GM12864 (cell line): ENCODE measurements at regions not wholly inside any gene's neighbourhood (a gene's known extent, or its start where the extent isn't known, plus 50 kb on each side); places are given as distances from the start of the nearest gene placed in this dataset.
"Not testable (repeated sequence)": the region's sequence is repeated elsewhere in the genome, so short reads cannot be mapped to it uniquely, and the experiment has no call there.

Experiments used
- DNase-seq: peaks from one replicate; pipeline ENCODE4 v3.0.0-alpha.2; 2011; ENCODE audit warnings: low read depth
- H3K4me3 ChIP-seq: 2 replicates; pipeline ENCODE4 v1.5.1; 2011; ENCODE audit warnings: mild to moderate bottlenecking, low read depth, low read length, control low read depth
- CTCF ChIP-seq: IDR thresholded peaks from 2 replicates; pipeline ENCODE4 v1.5.1; 2011; ENCODE audit warnings: low read depth, mild to moderate bottlenecking, moderate library complexity, low read length, control low read depth, inconsistent platforms; ENCODE audit errors: missing control alignments

- no peak for DNase-seq
- TF ChIP-seq CTCF, result no peak
Observed at GRCh38 chr9:65444943-65445342, 159.9 kb upstream of the FOXD4L5 start.

GRCh38 chr9:65442116-65442515 is 157.1 kb upstream of the FOXD4L5 start:
- not testable (repeated sequence) for DNase-seq

More at GRCh38 chr9:65444943-65445342, 159.9 kb upstream of the FOXD4L5 start:
- no peak overlapping the region for H3K4me3 ChIP-seq

GRCh38 chr9:65441324-65441920 is 156.4 kb upstream of the FOXD4L5 start:
- DNase-seq, result not testable (repeated sequence)

More at GRCh38 chr9:65442116-65442515, 157.1 kb upstream of the FOXD4L5 start:
- H3K4me3 ChIP-seq, result not testable (repeated sequence)

GRCh38 chr9:65437724-65438123 is 152.7 kb upstream of the FOXD4L5 start:
- no peak overlapping the region for H3K4me3 ChIP-seq
- DNase-seq, result no peak
- TF ChIP-seq CTCF, result no peak

More at GRCh38 chr9:65441324-65441920, 156.4 kb upstream of the FOXD4L5 start:
- H3K4me3 ChIP-seq, result not testable (repeated sequence)

- H3K4me3 ChIP-seq, result no peak overlapping the region
- no peak for TF ChIP-seq CTCF
- DNase-seq, result no peak
Observed at GRCh38 chr9:65435464-65435863, 150.5 kb upstream of the FOXD4L5 start.

- no peak for TF ChIP-seq CTCF
- no peak overlapping the region for H3K4me3 ChIP-seq
- no peak for DNase-seq
Observed at GRCh38 chr9:65432722-65433323, 147.8 kb upstream of the FOXD4L5 start.

GRCh38 chr9:65432051-65432450 is 147.0 kb upstream of the FOXD4L5 start:
- no peak for DNase-seq
- TF ChIP-seq CTCF, result no peak
- no peak overlapping the region for H3K4me3 ChIP-seq

GRCh38 chr9:65430221-65430620 is 145.2 kb upstream of the FOXD4L5 start:
- no peak for TF ChIP-seq CTCF
- no peak overlapping the region for H3K4me3 ChIP-seq
- DNase-seq, result no peak

GRCh38 chr9:65427361-65427760 is 142.4 kb upstream of the FOXD4L5 start:
- not testable (repeated sequence) for DNase-seq, H3K4me3 ChIP-seq

- H3K4me3 ChIP-seq, DNase-seq: not testable (repeated sequence)
Observed at GRCh38 chr9:65426813-65427212, 141.8 kb upstream of the FOXD4L5 start.
